ENCODE measurements at regions not wholly inside any gene's neighbourhood (a gene's known extent, or its start where the extent isn't known, plus 50 kb on each side); places are given as distances from the start of the nearest gene placed in this dataset.
"Not testable (repeated sequence)": the region's sequence is repeated elsewhere in the genome, so short reads cannot be mapped to it uniquely, and the experiment has no call there.

- DNase-seq (ENCODE audit: low spot score), result no peak
- in situ Hi-C loops (cut with MboI; ENCODE audit: low sequenced_read_pairs, unreplicated experiment), result no loop called here
- TF ChIP-seq CTCF (IDR thresholded peaks at IDR 0.05; ENCODE audit: borderline replicate concordance, control extremely low read depth, extremely low read depth, insufficient read depth, missing control alignments), result no peak
These were observed 339.9 kb upstream of the LRRTM4 start for GRCh38 chr2:77862120-77862519.

GRCh38 chr2:77864426-77864825, 342.2 kb upstream of the LRRTM4 start:
- DNase-seq (ENCODE audit: low spot score), result no peak
- no peak for TF ChIP-seq CTCF (IDR thresholded peaks at IDR 0.05; ENCODE audit: borderline replicate concordance, control extremely low read depth, extremely low read depth, insufficient read depth, missing control alignments)
- in situ Hi-C loops (cut with MboI; ENCODE audit: low sequenced_read_pairs, unreplicated experiment), result no loop called here

GRCh38 chr2:77866661-77867060, 344.5 kb upstream of the LRRTM4 start:
- no peak for TF ChIP-seq CTCF (IDR thresholded peaks at IDR 0.05; ENCODE audit: borderline replicate concordance, control extremely low read depth, extremely low read depth, insufficient read depth, missing control alignments)
- in situ Hi-C loops (cut with MboI; ENCODE audit: low sequenced_read_pairs, unreplicated experiment), result no loop called here
- DNase-seq (ENCODE audit: low spot score), result no peak

- no peak for DNase-seq (ENCODE audit: low spot score)
- in situ Hi-C loops (cut with MboI; ENCODE audit: low sequenced_read_pairs, unreplicated experiment), result no loop called here
- TF ChIP-seq CTCF (IDR thresholded peaks at IDR 0.05; ENCODE audit: borderline replicate concordance, control extremely low read depth, extremely low read depth, insufficient read depth, missing control alignments), result no peak
These were observed 345.0 kb upstream of the LRRTM4 start for GRCh38 chr2:77867146-77867545.

GRCh38 chr2:77873506-77873905, 351.3 kb upstream of the LRRTM4 start:
- no peak for TF ChIP-seq CTCF (IDR thresholded peaks at IDR 0.05; ENCODE audit: borderline replicate concordance, control extremely low read depth, extremely low read depth, insufficient read depth, missing control alignments)
- DNase-seq (ENCODE audit: low spot score), result no peak
- in situ Hi-C loops (cut with MboI; ENCODE audit: low sequenced_read_pairs, unreplicated experiment), result no loop called here

- DNase-seq (ENCODE audit: low spot score); in situ Hi-C loops (cut with MboI; ENCODE audit: low sequenced_read_pairs, unreplicated experiment): not testable (repeated sequence)
These were observed 378.0 kb upstream of the LRRTM4 start for GRCh38 chr2:77900211-77900610.

GRCh38 chr2:77910136-77910535, 388.0 kb upstream of the LRRTM4 start:
- no peak for DNase-seq (ENCODE audit: low spot score)
- in situ Hi-C loops (cut with MboI; ENCODE audit: low sequenced_read_pairs, unreplicated experiment), result no loop called here
- no peak for TF ChIP-seq CTCF (IDR thresholded peaks at IDR 0.05; ENCODE audit: borderline replicate concordance, control extremely low read depth, extremely low read depth, insufficient read depth, missing control alignments)

Data from GM13976 (cell line).